Ishikawa (cell line): ENCODE measurements at regions not wholly inside any gene's neighbourhood (a gene's known extent, or its start where the extent isn't known, plus 50 kb on each side); places are given as distances from the start of the nearest gene placed in this dataset.

ENCODE experiments used
- CEBPB ChIP-seq: IDR thresholded peaks from 2 replicates; pipeline ENCODE4 v1.6.1; 2012
- CREB1 ChIP-seq: IDR thresholded peaks from 2 replicates; pipeline ENCODE4 v1.6.1; 2012; ENCODE audit warnings: low read depth
- EGR1 ChIP-seq: IDR thresholded peaks from 2 replicates; pipeline ENCODE4 v1.6.1; 2012
- EP300 ChIP-seq: IDR thresholded peaks from 2 replicates; pipeline ENCODE4 v1.6.1; 2012; ENCODE audit warnings: borderline replicate concordance
- MAX ChIP-seq: IDR thresholded peaks from 2 replicates; pipeline ENCODE4 v1.6.1; 2012
- NFIC ChIP-seq: IDR thresholded peaks from 2 replicates; pipeline ENCODE4 v1.6.1; 2012
- RAD21 ChIP-seq: IDR thresholded peaks from 2 replicates; pipeline ENCODE4 v1.6.1; 2012; ENCODE audit warnings: low read depth
- TAF1 ChIP-seq: IDR thresholded peaks from 2 replicates; pipeline ENCODE4 v1.6.1; 2012; ENCODE audit warnings: low read depth, mild to moderate bottlenecking
- TEAD4 ChIP-seq: IDR thresholded peaks from 2 replicates; pipeline ENCODE4 v1.6.1; 2012
- YY1 ChIP-seq: IDR thresholded peaks from 2 replicates; pipeline ENCODE4 v1.6.1; 2012; ENCODE audit warnings: low read depth
- TF ChIP-seq, protein P1 (sequence below): IDR thresholded peaks from 2 replicates; pipeline ENCODE4 v1.6.1; 2012; ENCODE audit warnings: low read depth, mild to moderate bottlenecking

GRCh38 chr6:23213193-23213592, 643.8 kb downstream of the HDGFL1 start:
- TF ChIP-seq RAD21, result no peak
- no peak for TF ChIP-seq YY1
- TF ChIP-seq MAX, result no peak
- no peak for TF ChIP-seq CREB1
- TF ChIP-seq NFIC, result no peak
- TF ChIP-seq, protein P1, sequence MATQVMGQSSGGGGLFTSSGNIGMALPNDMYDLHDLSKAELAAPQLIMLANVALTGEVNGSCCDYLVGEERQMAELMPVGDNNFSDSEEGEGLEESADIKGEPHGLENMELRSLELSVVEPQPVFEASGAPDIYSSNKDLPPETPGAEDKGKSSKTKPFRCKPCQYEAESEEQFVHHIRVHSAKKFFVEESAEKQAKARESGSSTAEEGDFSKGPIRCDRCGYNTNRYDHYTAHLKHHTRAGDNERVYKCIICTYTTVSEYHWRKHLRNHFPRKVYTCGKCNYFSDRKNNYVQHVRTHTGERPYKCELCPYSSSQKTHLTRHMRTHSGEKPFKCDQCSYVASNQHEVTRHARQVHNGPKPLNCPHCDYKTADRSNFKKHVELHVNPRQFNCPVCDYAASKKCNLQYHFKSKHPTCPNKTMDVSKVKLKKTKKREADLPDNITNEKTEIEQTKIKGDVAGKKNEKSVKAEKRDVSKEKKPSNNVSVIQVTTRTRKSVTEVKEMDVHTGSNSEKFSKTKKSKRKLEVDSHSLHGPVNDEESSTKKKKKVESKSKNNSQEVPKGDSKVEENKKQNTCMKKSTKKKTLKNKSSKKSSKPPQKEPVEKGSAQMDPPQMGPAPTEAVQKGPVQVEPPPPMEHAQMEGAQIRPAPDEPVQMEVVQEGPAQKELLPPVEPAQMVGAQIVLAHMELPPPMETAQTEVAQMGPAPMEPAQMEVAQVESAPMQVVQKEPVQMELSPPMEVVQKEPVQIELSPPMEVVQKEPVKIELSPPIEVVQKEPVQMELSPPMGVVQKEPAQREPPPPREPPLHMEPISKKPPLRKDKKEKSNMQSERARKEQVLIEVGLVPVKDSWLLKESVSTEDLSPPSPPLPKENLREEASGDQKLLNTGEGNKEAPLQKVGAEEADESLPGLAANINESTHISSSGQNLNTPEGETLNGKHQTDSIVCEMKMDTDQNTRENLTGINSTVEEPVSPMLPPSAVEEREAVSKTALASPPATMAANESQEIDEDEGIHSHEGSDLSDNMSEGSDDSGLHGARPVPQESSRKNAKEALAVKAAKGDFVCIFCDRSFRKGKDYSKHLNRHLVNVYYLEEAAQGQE, result no peak
- TF ChIP-seq TEAD4, result no peak
- TF ChIP-seq CEBPB, result no peak
- no peak for TF ChIP-seq EGR1
- no peak for TF ChIP-seq TAF1
- no peak for TF ChIP-seq EP300
